ENCODE measurements at regions not wholly inside any gene's neighbourhood (a gene's known extent, or its start where the extent isn't known, plus 50 kb on each side); places are given as distances from the start of the nearest gene placed in this dataset.

DNA sequence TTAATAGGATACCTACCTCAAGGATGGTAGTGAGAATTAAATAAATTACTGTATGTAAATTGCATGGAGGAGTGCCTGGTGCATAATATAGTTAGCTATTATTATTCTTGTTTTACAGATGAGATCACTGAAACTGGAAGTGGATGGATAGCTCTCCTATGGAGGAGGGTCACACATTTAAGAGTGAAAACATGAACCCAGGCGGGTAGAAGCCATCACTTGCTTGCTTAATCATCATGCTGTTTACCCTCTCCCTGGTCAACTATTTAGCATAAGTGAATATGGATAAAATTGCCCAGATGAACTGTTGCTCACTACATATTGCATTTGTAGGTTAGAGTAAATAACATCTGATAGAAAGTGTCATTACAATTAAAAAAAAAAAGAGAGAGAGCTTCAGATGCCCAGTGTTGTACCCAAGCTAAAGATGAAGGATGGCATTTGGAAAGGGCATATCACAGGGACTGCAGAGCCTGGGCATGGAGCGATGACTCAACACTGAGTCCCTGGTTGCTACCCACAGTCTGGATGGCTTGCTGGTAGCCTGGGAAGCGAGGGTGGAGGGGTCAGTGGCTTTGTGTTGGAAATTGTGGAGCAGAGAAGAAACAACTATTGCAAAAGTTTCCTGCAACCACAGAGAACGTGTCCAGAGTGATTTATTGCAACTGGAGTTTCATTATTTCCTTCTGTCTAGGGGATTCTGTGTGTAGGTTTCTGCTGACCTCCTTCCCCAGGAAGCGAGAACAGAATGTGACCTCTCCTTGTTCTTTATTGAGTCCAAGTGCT lies 414.4 kb downstream of the SHISA9 start:
- Histone ChIP-seq H3F3A (replicated peaks; ENCODE audit: insufficient read depth) (no peaks in the 10 kb centered on the region), H2AFZ (ENCODE audit: low read depth) (no peak overlapping the region), H3K27me3 (ENCODE audit: insufficient read depth) (no peaks in the 10 kb centered on the region), H3K4me1 (ENCODE audit: control insufficient read depth in 1 of 2, insufficient read depth in 2 of 2, low read depth in 1 of 2, low read length in 1 of 2) (no peaks in the 10 kb centered on the region), H3K36me3 (replicated peaks in 1 of 2; ENCODE audit: control insufficient read depth in 1 of 2, insufficient read depth in 2 of 2, low read length in 1 of 2) (no peaks in the 10 kb centered on the region), H3K4me3 (ENCODE audit: low read depth in 2 of 2, low read length in 1 of 2) (no peak overlapping the region), H3K27ac (ENCODE audit: low read depth in 2 of 2, low read length in 1 of 2) (no peak overlapping the region), H3K9me3 (no peaks in the 10 kb centered on the region), H3K4me2 (no peak overlapping the region), H3K79me2 (ENCODE audit: insufficient read depth) (no peaks in the 10 kb centered on the region), H3K9me2 (no peaks in the 10 kb centered on the region), H3K9ac (no peak overlapping the region), H4K20me1 (ENCODE audit: insufficient read depth) (no peaks in the 10 kb centered on the region)
- WGBS (ENCODE audit: low lambda C conversion rate): 12% methylated on average over 5 of the region's 5 CpGs
- ChIA-PET CTCF (no interaction called here), POLR2A (no interaction called here)
- TF ChIP-seq MXI1 (IDR thresholded peaks at IDR 0.05; ENCODE audit: low read depth, low read length) (no peak), EZH2phosphoT487 (IDR thresholded peaks at IDR 0.05; ENCODE audit: borderline replicate concordance, low read depth) (no peak)
- TF ChIP-seq, protein P1, sequence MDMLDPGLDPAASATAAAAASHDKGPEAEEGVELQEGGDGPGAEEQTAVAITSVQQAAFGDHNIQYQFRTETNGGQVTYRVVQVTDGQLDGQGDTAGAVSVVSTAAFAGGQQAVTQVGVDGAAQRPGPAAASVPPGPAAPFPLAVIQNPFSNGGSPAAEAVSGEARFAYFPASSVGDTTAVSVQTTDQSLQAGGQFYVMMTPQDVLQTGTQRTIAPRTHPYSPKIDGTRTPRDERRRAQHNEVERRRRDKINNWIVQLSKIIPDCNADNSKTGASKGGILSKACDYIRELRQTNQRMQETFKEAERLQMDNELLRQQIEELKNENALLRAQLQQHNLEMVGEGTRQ (IDR thresholded peaks at IDR 0.05; ENCODE audit: borderline replicate concordance, low read depth, low read length): no peak
- no peak for DNase-seq

DNA sequence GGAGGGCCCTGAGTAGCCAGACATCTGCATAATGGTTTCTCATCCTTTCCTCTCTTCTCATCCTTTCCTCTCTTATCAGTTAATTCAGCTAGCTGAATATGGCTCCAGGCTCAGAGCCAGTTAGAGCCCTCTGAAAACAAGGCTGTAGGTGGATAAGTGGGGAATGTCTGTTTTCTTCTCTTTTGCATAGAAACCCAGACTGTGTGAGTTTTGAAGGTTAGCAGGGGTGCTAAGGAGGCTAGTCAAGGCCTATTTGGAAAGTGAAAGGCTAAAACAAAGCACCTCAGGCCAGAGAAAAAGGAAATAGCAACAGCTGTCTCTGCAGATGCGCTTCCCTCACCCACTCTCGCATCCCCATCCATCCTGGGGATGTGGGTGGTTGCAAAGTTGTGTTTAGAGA lies 420.9 kb downstream of the SHISA9 start:
- DNase-seq: no peak
- Histone ChIP-seq H3K4me2 (no peak overlapping the region), H3K4me3 (ENCODE audit: low read depth in 2 of 2, low read length in 1 of 2) (no peak overlapping the region), H3F3A (replicated peaks; ENCODE audit: insufficient read depth) (no peaks in the 10 kb centered on the region), H3K4me1 (ENCODE audit: control insufficient read depth in 1 of 2, insufficient read depth in 2 of 2, low read depth in 1 of 2, low read length in 1 of 2) (no peaks in the 10 kb centered on the region), H3K27ac (ENCODE audit: low read depth in 2 of 2, low read length in 1 of 2) (no peak overlapping the region), H2AFZ (ENCODE audit: low read depth) (no peak overlapping the region), H3K79me2 (ENCODE audit: insufficient read depth) (no peaks in the 10 kb centered on the region), H3K9me2 (no peaks in the 10 kb centered on the region), H3K9ac (no peak overlapping the region), H3K27me3 (ENCODE audit: insufficient read depth) (no peaks in the 10 kb centered on the region), H3K9me3 (no peaks in the 10 kb centered on the region), H4K20me1 (ENCODE audit: insufficient read depth) (no peaks in the 10 kb centered on the region), H3K36me3 (replicated peaks in 1 of 2; ENCODE audit: control insufficient read depth in 1 of 2, insufficient read depth in 2 of 2, low read length in 1 of 2) (no peaks in the 10 kb centered on the region)
- TF ChIP-seq YY1 (IDR thresholded peaks at IDR 0.05; ENCODE audit: low read depth) (no peak), FOXM1 (IDR thresholded peaks at IDR 0.05; ENCODE audit: low read depth) (no peak), FOSL2 (IDR thresholded peaks at IDR 0.05; ENCODE audit: borderline replicate concordance, low read depth) (no peak), MXI1 (IDR thresholded peaks at IDR 0.05; ENCODE audit: low read depth, low read length) (no peak)
- WGBS (ENCODE audit: low lambda C conversion rate): 3% methylated on average over 2 of the region's 2 CpGs
- ChIA-PET POLR2A (no interaction called here), CTCF (interaction anchor here (0.6 kb wide), 1 partner anchor 218 kb away, joined by 3 read pairs; no protein-coding TSS in a partner anchor)

DNA sequence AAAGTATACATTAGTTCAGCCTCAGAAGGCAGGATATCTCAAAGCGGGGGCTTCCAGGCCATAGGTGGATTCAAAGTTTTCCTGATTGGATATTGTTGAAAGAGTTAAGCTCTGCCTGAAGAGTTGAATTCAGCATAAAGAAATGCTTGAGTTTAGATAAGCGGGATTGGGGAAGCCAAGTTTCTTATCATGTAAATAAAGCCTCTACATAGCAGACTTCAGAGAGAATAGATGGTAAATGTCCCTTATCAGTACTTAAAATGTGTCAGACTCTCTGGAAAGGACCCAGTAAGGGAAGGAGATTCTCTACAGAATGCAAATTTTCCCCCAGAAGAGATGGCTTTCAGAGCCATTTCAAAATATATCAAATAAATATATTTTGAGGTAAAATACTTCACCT lies 423.5 kb downstream of the SHISA9 start:
- no peaks in the 10 kb centered on the region for H3K9me3 ChIP-seq
- POLR2A ChIA-PET: no interaction called here
- 18% methylated on average over 2 of the region's 2 CpGs for WGBS (ENCODE audit: low lambda C conversion rate)
- TF ChIP-seq FOSL2 (IDR thresholded peaks at IDR 0.05; ENCODE audit: borderline replicate concordance, low read depth): no peak
- no peak for TF ChIP-seq SMC3 (IDR thresholded peaks at IDR 0.05; ENCODE audit: low read depth, low read length)
- TF ChIP-seq, protein P2, sequence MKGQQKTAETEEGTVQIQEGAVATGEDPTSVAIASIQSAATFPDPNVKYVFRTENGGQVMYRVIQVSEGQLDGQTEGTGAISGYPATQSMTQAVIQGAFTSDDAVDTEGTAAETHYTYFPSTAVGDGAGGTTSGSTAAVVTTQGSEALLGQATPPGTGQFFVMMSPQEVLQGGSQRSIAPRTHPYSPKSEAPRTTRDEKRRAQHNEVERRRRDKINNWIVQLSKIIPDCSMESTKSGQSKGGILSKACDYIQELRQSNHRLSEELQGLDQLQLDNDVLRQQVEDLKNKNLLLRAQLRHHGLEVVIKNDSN (IDR thresholded peaks at IDR 0.05; ENCODE audit: borderline replicate concordance, low read depth): no peak
- TF ChIP-seq EP300 (IDR thresholded peaks at IDR 0.05; ENCODE audit: borderline replicate concordance in 1 of 2, low read depth in 1 of 2, low read length in 1 of 2): no peak
- TF ChIP-seq, protein P3, sequence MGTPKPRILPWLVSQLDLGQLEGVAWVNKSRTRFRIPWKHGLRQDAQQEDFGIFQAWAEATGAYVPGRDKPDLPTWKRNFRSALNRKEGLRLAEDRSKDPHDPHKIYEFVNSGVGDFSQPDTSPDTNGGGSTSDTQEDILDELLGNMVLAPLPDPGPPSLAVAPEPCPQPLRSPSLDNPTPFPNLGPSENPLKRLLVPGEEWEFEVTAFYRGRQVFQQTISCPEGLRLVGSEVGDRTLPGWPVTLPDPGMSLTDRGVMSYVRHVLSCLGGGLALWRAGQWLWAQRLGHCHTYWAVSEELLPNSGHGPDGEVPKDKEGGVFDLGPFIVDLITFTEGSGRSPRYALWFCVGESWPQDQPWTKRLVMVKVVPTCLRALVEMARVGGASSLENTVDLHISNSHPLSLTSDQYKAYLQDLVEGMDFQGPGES (IDR thresholded peaks at IDR 0.05; ENCODE audit: low read depth, low read length): no peak
- no peak for TF ChIP-seq POLR2AphosphoS5 (IDR thresholded peaks at IDR 0.05; ENCODE audit: low read depth, low read length)
- TF ChIP-seq, protein P4, sequence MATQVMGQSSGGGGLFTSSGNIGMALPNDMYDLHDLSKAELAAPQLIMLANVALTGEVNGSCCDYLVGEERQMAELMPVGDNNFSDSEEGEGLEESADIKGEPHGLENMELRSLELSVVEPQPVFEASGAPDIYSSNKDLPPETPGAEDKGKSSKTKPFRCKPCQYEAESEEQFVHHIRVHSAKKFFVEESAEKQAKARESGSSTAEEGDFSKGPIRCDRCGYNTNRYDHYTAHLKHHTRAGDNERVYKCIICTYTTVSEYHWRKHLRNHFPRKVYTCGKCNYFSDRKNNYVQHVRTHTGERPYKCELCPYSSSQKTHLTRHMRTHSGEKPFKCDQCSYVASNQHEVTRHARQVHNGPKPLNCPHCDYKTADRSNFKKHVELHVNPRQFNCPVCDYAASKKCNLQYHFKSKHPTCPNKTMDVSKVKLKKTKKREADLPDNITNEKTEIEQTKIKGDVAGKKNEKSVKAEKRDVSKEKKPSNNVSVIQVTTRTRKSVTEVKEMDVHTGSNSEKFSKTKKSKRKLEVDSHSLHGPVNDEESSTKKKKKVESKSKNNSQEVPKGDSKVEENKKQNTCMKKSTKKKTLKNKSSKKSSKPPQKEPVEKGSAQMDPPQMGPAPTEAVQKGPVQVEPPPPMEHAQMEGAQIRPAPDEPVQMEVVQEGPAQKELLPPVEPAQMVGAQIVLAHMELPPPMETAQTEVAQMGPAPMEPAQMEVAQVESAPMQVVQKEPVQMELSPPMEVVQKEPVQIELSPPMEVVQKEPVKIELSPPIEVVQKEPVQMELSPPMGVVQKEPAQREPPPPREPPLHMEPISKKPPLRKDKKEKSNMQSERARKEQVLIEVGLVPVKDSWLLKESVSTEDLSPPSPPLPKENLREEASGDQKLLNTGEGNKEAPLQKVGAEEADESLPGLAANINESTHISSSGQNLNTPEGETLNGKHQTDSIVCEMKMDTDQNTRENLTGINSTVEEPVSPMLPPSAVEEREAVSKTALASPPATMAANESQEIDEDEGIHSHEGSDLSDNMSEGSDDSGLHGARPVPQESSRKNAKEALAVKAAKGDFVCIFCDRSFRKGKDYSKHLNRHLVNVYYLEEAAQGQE (IDR thresholded peaks at IDR 0.05; ENCODE audit: low read depth, low read length): no peak

More for the DNA sequence above, 423.5 kb downstream of the SHISA9 start:
- CTCF ChIA-PET: no interaction called here
- no peak for DNase-seq
- Histone ChIP-seq H3K27me3 (ENCODE audit: insufficient read depth) (no peaks in the 10 kb centered on the region), H3K36me3 (replicated peaks in 1 of 2; ENCODE audit: control insufficient read depth in 1 of 2, insufficient read depth in 2 of 2, low read length in 1 of 2) (no peaks in the 10 kb centered on the region), H3K4me2 (no peak overlapping the region), H3K4me3 (ENCODE audit: low read depth in 2 of 2, low read length in 1 of 2) (no peak overlapping the region), H3K4me1 (ENCODE audit: control insufficient read depth in 1 of 2, insufficient read depth in 2 of 2, low read depth in 1 of 2, low read length in 1 of 2) (no peaks in the 10 kb centered on the region), H3K27ac (ENCODE audit: low read depth in 2 of 2, low read length in 1 of 2) (no peak overlapping the region), H2AFZ (ENCODE audit: low read depth) (no peak overlapping the region), H3K79me2 (ENCODE audit: insufficient read depth) (no peaks in the 10 kb centered on the region), H3K9me2 (no peaks in the 10 kb centered on the region), H3F3A (replicated peaks; ENCODE audit: insufficient read depth) (no peaks in the 10 kb centered on the region), H3K9ac (no peak overlapping the region), H4K20me1 (ENCODE audit: insufficient read depth) (no peaks in the 10 kb centered on the region)

All from SK-N-SH (cell line).